ENCODE measurements at regions not wholly inside any gene's neighbourhood (a gene's known extent, or its start where the extent isn't known, plus 50 kb on each side); places are given as distances from the start of the nearest gene placed in this dataset.

DNA sequence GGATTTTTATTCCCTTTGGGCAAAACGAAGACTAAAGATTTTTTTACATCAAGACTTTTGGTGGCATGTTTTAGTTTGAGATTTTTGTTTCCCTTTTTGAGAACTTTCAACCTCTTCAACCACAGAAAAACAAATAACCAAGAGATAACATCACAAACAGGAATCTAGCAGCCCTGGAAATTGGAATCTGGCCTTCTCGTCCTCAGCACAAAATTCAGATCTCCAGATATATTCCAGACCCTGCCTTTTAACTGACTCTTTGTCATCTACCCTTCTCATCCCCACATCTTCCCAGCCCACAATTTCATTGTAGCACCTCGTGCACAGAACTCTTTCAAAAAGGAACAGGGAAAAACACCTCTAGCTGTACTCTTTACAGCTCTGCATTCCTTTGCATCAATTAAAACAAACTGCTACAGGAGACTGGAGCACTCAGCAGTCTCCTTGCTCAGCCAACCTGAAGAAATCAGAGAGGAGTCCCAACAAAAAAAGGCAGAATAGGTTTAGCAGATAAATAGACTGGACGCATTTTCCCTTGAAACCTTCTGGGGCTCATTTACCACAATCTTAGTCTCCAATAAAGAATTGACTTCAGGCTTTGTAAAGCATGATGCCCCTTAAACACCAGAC is 251.0 kb downstream of the TTLL7 start:
- no peak for TF ChIP-seq TAF1 (IDR thresholded peaks at IDR 0.05; ENCODE audit: borderline replicate concordance, insufficient read depth, low read length)
- no peak for TF ChIP-seq SIN3A (IDR thresholded peaks at IDR 0.05; ENCODE audit: borderline replicate concordance, insufficient read depth, low read length)

GRCh38 chr1:83746234-83746633 is 252.7 kb downstream of the TTLL7 start:
- TF ChIP-seq REST (IDR thresholded peaks at IDR 0.05; ENCODE audit: insufficient read depth in 1 of 2, low read depth in 2 of 2, low read length in 2 of 2) (no peak), TAF1 (IDR thresholded peaks at IDR 0.05; ENCODE audit: borderline replicate concordance, insufficient read depth, low read length) (no peak), SIN3A (IDR thresholded peaks at IDR 0.05; ENCODE audit: borderline replicate concordance, insufficient read depth, low read length) (no peak), POLR2AphosphoS5 (IDR thresholded peaks at IDR 0.05; ENCODE audit: low read depth, low read length) (no peak), FOXP2 (optimal IDR thresholded peaks at IDR 0.05; ENCODE audit: borderline replicate concordance, extremely low read depth, extremely low read length, insufficient read depth) (no peak)

DNA sequence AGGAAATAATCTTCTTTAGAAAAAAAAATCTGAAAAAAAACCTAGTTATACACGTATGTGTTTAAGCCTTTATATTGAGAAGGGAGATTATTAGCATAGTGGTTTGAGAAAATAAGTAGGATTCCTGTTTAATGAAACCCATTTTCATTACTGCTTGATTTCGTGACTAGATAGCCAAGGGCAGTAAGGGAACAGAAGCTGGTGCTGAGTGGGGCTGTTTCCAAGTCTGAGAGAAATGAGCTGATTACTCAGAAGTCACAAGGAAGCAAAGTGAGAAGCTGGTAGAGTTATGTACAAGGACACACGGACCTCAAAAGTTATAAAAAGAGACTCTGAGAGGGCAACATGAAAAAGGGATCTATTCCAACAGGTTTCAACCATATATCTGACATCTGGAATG is 256.5 kb downstream of the TTLL7 start:
- TF ChIP-seq SIN3A (IDR thresholded peaks at IDR 0.05; ENCODE audit: borderline replicate concordance, insufficient read depth, low read length): no peak
- TF ChIP-seq REST (IDR thresholded peaks at IDR 0.05; ENCODE audit: insufficient read depth in 1 of 2, low read depth in 2 of 2, low read length in 2 of 2): no peak
- TF ChIP-seq FOXP2 (optimal IDR thresholded peaks at IDR 0.05; ENCODE audit: borderline replicate concordance, extremely low read depth, extremely low read length, insufficient read depth): no peak
- TF ChIP-seq TAF1 (IDR thresholded peaks at IDR 0.05; ENCODE audit: borderline replicate concordance, insufficient read depth, low read length): no peak
- TF ChIP-seq POLR2AphosphoS5 (IDR thresholded peaks at IDR 0.05; ENCODE audit: low read depth, low read length): no peak

DNA sequence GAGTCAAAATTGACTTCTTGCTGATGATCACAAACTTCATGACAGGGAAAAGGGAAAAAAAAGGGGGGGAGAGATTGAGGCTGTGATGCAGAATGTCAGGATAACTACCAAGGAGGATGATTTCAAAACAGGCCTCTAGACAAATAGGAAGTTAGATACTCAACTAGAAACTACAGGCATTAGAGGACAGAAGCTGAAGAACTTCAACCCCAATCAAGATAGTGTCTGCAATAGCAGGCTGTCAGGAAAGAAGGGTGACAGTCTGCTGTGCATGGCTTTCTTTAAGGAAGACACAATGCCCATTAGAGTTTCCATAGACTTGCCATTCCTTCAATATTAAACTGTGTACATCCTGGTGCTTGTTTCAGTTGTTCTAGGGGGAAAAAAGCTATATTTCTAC is 257.2 kb downstream of the TTLL7 start:
- TF ChIP-seq FOXP2 (optimal IDR thresholded peaks at IDR 0.05; ENCODE audit: borderline replicate concordance, extremely low read depth, extremely low read length, insufficient read depth): no peak
- TF ChIP-seq TAF1 (IDR thresholded peaks at IDR 0.05; ENCODE audit: borderline replicate concordance, insufficient read depth, low read length): no peak

DNA sequence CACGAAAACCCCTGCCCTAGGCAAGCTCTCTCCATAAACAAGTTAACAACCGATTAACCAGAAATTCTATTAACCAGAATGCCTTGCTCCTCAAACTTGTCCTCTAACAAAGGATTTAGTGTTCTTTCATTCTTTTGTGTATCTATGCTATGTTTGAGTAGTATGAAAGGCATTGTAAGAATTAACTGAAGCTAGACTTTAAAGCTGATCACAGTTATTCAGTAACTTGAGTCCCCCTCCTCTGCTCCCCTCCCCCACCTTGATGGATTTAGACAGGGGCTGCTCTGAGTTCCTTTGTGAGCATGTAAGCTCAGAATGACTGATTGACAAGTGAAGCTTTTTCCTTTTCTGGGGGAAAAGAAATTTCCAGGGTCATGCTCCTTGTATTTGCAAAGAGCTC is 257.6 kb downstream of the TTLL7 start:
- TF ChIP-seq TAF1 (IDR thresholded peaks at IDR 0.05; ENCODE audit: borderline replicate concordance, insufficient read depth, low read length) (no peak), REST (IDR thresholded peaks at IDR 0.05; ENCODE audit: insufficient read depth in 1 of 2, low read depth in 2 of 2, low read length in 2 of 2) (no peak), SIN3A (IDR thresholded peaks at IDR 0.05; ENCODE audit: borderline replicate concordance, insufficient read depth, low read length) (no peak), POLR2AphosphoS5 (IDR thresholded peaks at IDR 0.05; ENCODE audit: low read depth, low read length) (no peak), FOXP2 (optimal IDR thresholded peaks at IDR 0.05; ENCODE audit: borderline replicate concordance, extremely low read depth, extremely low read length, insufficient read depth) (no peak)

DNA sequence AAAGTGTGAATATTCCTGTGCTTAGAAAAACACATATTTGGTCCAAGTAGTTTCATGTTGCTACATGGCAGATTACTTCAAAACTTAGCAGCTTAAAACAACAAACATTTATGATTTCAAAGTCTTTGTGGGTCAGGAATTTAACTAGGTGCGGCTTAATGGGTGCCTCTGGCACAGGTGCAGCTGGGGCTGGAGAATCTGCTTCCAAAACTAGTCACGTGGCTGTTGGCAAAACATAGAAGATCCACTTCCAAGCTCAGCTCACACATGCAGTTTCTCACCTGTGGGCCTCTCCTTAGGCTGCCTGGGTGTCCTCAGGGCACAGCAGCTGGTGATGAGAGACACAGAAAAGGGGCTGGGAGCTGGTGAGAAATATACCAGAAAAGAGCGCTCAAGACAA is 263.4 kb downstream of the TTLL7 start:
- TF ChIP-seq TAF1 (IDR thresholded peaks at IDR 0.05; ENCODE audit: borderline replicate concordance, insufficient read depth, low read length) (no peak), POLR2AphosphoS5 (IDR thresholded peaks at IDR 0.05; ENCODE audit: low read depth, low read length) (no peak), SIN3A (IDR thresholded peaks at IDR 0.05; ENCODE audit: borderline replicate concordance, insufficient read depth, low read length) (no peak), FOXP2 (optimal IDR thresholded peaks at IDR 0.05; ENCODE audit: borderline replicate concordance, extremely low read depth, extremely low read length, insufficient read depth) (no peak), REST (IDR thresholded peaks at IDR 0.05; ENCODE audit: insufficient read depth in 1 of 2, low read depth in 2 of 2, low read length in 2 of 2) (no peak)
